HG03354 (cell line): ENCODE measurements at regions not wholly inside any gene's neighbourhood (a gene's known extent, or its start where the extent isn't known, plus 50 kb on each side); places are given as distances from the start of the nearest gene placed in this dataset.
"Not testable (repeated sequence)": the region's sequence is repeated elsewhere in the genome, so short reads cannot be mapped to it uniquely, and the experiment has no call there.

Source experiments
- ATAC-seq: cut with Tn5 transposase; IDR thresholded peaks from one replicate; pipeline ENCODE4 v1.9.1; 2021; ENCODE audit warnings: mild to moderate bottlenecking; ENCODE audit not compliant: unreplicated experiment, poor library complexity, severe bottlenecking

GRCh38 chr6:103344554-103345163 lies 1515.1 kb downstream of the HACE1 start:
- no peak for ATAC-seq

GRCh38 chr6:103335412-103335811 lies 1524.3 kb downstream of the HACE1 start:
- no peak for ATAC-seq

GRCh38 chr6:103326760-103327757 lies 1532.7 kb downstream of the HACE1 start:
- no peak for ATAC-seq

GRCh38 chr6:103313432-103313831 lies 1546.3 kb downstream of the HACE1 start:
- no peak for ATAC-seq

- ATAC-seq = not testable (repeated sequence)
Observed at GRCh38 chr6:103294376-103294775, 1565.3 kb downstream of the HACE1 start.

GRCh38 chr6:103284835-103285234 lies 1574.9 kb downstream of the HACE1 start:
- no peak for ATAC-seq

- no peak for ATAC-seq
Observed at GRCh38 chr6:103280417-103280816, 1579.3 kb downstream of the HACE1 start.

GRCh38 chr6:103277936-103278335 lies 1581.8 kb downstream of the HACE1 start:
- no peak for ATAC-seq

GRCh38 chr6:103273048-103273447 lies 1586.7 kb downstream of the HACE1 start:
- no peak for ATAC-seq

- no peak for ATAC-seq
Observed at GRCh38 chr6:103269581-103269980, 1590.1 kb downstream of the HACE1 start.

- ATAC-seq = no peak
Observed at GRCh38 chr6:103268335-103268734, 1591.4 kb downstream of the HACE1 start.

GRCh38 chr6:103264020-103264419 lies 1595.7 kb downstream of the HACE1 start:
- no peak for ATAC-seq

GRCh38 chr6:103255132-103255531 lies 1604.6 kb downstream of the HACE1 start:
- no peak for ATAC-seq

GRCh38 chr6:103236923-103237322 lies 1622.8 kb downstream of the HACE1 start:
- no peak for ATAC-seq

GRCh38 chr6:103231181-103231580 lies 1628.5 kb downstream of the HACE1 start:
- no peak for ATAC-seq

- no peak for ATAC-seq
Observed at GRCh38 chr6:103215847-103216246, 1643.9 kb downstream of the HACE1 start.

- ATAC-seq = no peak
Observed at GRCh38 chr6:103210686-103211085, 1649.0 kb downstream of the HACE1 start.

- no peak for ATAC-seq
Observed at GRCh38 chr6:103198386-103198785, 1661.3 kb downstream of the HACE1 start.

GRCh38 chr6:103193413-103193812 lies 1666.3 kb downstream of the HACE1 start:
- ATAC-seq = peak; percentile 43

- no peak for ATAC-seq
Observed at GRCh38 chr6:103191391-103192093, 1668.2 kb downstream of the HACE1 start.
